Activated naive CD4-positive, alpha-beta T cell treated with Interleukin-2 at 50 U/mL for 16 hours (primary cell): ENCODE measurements at regions not wholly inside any gene's neighbourhood (a gene's known extent, or its start where the extent isn't known, plus 50 kb on each side); places are given as distances from the start of the nearest gene placed in this dataset.

Experiments
- DNase-seq: peaks from one replicate; pipeline ENCODE4 v3.0.0-alpha.2; 2020

- no peak for DNase-seq
Measured at GRCh38 chr20:19930426-19930825, 86.7 kb upstream of the NAA20 start.

DNA sequence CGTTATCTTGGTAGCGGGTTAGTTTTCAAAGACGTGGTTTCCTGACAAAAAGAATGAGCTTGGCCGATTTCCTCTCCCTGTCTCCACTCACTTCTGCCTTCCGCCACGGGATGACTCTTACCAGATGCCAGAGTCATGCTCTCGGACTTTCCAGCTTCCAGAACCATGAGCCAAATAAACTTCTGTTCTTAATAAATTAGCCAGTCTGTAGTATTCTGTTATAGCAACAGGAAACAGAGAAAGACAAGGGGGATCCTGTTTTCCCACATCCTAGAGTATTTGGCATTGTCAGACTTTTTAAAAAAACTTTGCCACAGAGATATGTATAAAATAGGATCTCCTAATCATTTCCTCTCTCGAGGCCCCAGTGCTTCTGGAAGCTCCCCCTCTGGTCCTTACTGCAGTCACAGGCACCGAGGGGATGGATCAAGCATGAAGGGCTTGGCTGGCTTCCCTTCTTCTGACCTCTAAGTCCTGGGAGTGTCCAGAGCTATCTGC, 84.9 kb upstream of the NAA20 start:
- DNase-seq, result no peak

DNA sequence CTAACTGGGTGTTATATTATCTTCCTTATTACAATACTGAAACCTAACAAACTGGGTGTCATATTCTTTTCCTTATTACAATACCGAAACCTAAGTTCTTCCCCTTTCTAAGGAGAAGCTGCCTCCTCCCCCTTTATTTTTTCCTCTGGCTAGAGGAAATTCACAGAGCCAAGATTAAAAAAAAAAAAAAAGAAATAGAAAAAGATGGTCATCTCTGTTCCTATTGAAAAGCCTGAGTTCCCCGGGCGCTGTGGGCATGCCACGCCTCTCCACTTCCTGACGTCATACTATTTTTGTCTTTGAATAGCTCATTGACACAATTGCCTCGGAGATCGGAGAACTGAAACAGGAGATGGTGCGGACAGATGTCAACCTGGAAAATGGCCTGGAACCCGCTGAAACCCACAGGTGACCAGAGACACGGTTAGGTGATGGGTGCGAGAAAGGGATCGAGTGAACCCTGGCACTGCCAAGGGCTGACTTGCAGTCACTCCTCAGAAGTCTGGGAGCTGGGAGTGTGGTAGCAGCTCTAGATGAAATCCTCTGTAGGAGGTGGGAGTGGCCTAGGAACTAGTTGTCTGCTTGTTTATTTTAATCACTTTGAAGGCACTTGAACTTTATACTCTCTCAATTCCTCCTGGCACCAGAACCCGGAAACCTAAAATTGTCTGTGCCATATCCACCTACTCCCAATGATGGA, 82.2 kb upstream of the NAA20 start:
- DNase-seq, result no peak

GRCh38 chr20:19935842-19936241, 81.3 kb upstream of the NAA20 start:
- DNase-seq, result no peak

DNA sequence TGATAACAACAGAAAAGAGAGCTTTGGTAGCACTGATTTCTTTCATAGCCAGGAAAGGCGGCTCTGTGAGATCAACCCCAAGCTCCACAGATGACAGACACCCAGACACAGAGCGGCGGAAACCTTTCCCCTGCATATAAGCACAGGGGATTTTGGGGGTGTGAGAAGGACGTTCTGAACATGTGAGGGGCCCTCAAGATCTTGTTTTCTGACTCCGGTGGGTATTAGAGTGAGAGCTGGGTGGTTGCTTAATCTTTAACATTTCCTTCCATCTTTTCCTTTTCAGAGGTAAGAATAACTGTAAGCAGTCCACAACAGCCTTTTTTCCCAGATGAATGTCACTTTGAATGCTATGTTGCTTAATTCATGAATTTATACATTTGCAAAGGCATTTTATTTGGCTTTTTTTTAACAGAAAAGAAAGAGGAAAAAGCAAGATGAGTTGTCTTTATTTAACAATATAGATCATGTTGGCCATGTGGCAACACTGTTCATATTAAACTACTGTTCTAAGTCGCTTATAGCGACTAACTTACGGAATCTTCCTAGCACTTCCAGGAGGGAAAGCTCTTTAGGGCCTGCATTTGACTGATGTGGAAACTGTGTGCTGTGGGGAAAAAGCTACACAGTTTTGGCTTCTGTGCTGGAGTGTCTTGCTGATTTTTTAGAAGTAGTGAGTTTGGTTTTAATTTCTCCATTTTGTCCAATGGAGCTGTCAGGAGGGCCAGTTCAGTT, 80.5 kb upstream of the NAA20 start:
- DNase-seq, result no peak

- DNase-seq, result peak; percentile 6
Measured at GRCh38 chr20:19937218-19937617, 79.9 kb upstream of the NAA20 start.

- DNase-seq, result peak; percentile 12
Measured at GRCh38 chr20:19937651-19938420, 79.3 kb upstream of the NAA20 start.

DNA sequence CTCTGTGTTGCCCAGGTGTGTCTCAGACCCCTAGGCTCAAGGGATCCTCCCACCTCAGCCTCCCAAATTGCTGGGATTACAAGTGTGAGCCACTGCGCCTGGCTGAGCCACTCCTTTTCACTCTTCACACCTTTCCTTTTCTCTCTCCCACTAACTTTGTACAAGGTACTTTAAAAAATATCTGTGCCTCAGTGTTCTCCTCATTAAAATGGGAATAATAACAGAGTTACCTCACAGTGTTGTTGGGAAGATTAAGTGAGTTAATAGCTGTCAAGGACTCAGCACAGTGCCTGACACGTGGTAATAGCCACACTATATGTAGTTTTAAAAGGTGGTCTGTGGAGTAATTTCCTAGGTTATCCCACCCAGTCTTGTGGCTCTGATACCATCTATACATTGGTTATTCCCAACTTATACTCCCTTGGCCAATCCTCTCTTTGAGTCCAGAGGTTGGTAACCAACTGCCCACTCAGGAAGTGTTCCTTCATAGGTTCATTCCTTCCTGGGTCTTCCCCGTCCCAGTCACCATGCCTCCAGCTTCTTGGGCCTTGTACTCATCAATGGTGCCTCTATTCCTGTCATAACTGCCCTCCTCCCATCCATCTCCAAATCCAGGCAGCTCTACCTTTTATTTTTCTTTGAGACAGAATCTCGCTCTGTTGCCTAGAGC, 78.6 kb upstream of the NAA20 start:
- no peak for DNase-seq

DNA sequence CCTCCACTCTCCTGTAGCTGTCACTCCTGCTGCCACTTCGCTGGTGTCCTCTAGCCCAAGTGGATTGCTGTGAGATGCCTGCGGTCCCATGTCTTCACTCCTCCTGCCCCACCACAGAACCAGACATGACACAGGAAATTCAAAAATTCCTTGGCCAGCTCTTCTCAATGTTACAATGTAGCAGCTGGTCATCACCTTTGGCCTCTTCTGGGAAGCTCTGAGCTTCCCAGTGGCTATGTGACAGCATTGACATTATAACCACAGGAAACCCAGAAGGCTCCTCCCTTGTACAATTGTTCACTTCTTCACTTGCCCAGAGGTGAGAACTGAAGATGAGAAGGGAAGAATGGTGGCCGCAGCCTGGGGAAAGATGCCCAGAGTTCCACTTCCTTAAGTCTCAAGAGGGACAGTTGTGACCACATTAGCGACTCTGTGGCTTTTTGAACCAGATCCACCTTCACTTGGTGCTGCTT, 76.1 kb upstream of the NAA20 start:
- DNase-seq, result no peak

DNA sequence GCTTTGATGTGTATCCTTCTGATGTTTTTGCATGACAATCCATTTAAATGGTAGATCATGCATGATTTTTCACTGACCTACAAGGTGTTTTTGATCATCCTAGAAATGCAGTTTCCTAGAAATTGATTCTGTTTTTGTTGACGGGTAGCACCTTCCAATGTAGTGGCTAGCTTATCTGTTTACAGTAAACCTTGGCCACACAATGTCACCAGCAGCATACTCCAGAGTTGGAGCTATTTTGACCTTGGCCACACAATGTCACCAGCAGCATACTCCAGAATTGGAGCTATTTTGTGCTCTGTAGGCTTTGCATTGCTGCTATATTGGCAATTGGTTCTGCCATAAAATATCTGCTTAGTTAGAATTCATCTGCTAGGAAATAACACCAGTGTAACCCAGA, 74.6 kb upstream of the NAA20 start:
- DNase-seq, result no peak

DNA sequence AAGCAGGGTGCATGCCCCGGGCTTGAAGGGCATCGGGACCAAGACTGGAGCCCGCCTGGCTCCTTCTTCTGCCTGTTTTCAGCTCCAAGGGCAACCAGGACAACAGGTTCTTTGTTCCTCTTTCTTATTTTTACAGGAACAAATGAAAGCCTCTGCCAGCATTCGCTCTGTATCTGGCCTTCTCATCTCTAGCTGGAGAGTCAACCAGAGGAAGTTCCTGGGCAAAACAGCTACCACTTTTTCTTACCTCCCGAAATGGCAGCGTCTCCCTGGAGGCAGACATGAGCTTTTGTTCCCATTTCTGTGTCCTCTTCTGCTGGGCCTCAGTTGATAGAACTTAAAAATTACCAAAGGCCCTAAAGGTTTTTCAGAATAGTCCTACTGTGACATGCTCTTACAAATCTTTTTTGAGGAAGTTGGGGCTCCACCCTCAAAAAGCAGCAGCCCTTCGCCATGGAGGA, 74.1 kb upstream of the NAA20 start:
- no peak for DNase-seq

DNA sequence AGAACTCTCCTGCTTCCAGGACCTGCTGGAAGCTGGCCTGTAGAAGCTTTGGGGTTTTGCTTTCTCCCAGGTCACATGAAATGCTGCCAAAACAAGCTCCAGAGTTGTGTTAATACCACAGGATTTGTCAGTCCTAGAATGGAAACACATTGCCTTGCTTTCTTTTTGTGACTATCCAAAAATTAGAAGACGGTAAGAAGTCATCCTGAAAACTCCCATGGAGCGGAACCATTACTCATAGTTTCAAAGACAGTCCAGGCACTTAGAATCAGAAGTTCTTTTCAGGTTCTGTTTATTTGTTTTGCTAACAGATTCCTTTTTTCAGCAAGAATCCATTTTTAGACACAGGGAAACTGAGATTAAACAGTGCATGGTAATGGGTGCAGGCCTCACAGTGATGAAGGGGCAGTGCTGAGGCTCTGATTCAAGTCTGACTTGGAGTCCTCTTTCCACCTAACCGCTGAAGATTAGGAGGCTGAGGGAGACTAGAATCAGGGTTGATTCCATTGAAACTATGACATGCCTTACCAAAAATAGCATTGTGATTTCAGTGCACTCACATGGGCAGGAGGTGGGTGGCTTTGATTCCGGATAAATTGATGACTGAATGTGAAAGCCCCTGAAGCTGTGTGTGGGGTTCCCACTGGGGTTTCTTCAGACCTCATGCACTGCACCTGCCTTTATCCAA, 72.2 kb upstream of the NAA20 start:
- peak; percentile 31 for DNase-seq

DNA sequence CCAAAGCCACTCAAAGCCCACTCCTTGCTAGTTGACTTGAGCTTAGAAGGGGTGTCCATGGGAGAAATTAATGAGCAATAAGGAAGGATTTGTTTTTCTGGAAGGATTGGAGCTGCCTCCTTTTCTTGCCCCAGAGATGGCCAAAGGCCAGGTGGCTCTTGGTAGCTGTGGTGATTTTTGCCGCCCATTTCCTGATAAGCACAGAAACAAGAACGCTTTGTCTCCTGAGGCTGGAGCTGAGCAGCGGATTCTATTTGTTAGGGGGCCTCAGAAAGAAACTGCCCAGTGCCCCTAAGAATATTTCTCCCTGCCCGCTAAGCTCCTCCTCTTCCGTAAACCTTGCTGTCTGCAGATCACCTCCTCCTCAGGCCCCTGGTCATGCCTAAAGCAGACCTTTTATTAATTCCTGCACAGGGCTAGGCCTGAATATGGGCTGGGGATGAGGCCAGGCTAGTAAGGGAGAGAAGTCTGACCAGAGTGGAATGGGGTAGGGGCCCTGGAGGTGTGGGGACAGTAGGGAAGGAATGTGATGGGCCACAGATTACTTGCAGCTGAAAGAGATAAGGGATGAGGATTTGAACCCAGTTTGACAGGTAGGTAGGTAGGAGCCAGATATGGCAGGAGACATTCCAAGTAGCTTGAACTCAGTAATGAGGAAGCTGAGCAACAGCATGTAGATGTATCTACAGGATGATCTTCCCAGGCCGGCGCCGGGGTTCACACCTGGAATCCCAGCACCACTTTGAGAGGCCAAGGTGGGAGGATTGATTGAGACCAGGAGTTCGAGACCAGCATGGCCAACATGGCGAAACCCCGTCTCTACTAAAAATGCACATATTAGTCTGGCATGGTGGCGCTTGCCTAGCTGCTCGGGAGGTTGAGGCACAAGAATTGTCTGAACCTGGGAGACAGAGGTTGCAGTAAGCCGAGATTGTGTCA, 71.2 kb upstream of the NAA20 start:
- DNase-seq, result no peak

DNA sequence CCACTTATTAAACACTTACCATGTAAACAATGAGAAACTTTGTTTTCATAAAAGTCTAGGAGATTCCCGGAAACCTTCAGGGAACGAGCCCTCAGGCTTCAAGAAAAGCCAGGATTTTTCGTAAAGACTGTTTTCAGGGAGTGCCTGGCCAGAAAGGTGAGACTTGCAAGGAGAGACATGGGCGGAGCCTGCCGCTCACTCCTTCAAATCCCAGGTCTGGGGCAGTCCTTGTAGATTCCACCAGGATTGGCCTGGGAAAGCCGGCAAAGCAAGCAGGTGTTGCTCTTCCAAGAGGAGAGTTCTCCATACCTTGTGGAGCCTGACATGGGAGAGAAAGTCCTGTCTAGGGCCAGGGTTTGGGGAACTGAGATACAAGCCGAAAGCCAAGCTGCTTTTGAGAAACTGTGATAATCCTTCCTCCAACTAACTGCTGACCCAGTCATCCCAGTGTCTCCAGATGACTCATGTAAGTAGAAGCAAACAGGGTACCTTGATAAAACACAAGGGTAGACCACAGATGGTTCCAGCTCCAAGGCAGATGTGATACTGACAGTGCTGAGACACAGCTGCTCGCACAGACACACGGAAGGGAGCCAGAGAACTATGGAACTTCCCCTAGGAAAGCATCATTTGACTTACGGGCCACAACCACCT, 69.4 kb upstream of the NAA20 start:
- no peak for DNase-seq

DNA sequence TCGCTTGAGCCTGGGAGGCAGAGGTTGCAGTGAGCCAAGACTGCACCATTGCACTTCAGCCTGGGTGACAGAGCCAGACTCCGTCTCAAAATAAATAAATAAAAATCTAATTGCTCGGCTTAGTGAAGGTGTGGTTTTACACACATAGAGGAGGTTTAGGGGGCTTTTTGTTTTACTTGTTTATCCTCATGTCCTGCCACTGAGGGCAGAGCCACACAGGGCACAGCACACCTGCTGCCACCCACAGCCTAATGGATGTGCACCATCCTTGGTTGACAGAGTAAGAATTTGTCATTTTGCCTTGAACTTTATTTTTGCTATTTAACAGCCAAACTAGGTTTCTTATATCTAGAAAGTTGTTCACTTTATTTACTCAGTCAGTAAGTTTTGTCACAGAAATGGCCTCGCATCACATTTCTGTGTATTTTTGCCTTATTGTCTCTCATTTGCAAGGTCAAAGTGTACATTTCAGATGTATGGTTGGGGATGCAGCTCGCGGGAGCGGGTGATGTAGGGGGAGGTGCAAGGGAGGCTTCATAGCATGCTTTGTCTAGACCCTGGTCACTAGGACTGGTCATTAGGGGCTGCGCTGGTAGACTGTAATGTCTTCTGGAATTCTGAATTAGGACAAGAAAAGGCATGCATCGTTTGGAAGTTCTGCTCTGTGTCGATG, 67.8 kb upstream of the NAA20 start:
- no peak for DNase-seq

DNA sequence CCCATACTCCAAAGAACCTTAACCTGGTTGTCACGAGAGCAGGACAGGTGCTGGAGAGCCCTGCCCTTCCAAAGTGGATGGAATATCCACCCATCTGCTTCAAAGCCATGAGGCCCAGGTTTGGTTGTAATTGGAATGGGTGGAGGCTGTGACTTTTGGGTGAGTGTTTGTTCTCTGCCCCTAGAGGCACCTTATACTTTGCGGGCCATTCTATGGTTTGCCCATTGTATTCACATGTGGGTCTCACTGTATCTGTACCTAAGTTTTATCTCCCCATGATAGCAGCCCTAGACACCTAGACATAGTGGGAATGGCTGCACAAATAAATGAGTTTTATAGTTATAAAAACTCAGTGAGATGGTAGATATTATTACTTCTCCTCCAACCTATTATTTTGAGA, 67.1 kb upstream of the NAA20 start:
- no peak for DNase-seq

- no peak for DNase-seq
Measured at GRCh38 chr20:19952392-19952791, 64.8 kb upstream of the NAA20 start.

DNA sequence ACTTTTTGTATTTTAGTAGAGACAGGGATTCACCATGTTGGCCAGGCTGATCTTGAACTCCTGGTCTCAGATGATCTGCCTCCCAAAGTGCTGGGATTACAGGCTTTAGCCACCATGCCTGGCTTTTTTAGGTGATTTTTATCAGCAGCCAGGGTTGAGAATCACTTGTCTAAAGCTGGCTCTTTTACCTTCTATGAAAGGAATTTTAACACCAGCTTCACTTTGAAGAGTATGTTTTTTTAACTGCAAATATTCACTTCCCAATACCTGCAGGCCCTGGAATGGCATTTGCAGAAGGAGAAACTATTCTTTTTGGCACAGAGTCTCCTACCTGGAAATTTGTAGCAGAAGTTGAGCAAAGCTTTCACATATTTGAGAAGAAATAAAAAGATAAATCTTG, 63.6 kb upstream of the NAA20 start:
- no peak for DNase-seq

DNA sequence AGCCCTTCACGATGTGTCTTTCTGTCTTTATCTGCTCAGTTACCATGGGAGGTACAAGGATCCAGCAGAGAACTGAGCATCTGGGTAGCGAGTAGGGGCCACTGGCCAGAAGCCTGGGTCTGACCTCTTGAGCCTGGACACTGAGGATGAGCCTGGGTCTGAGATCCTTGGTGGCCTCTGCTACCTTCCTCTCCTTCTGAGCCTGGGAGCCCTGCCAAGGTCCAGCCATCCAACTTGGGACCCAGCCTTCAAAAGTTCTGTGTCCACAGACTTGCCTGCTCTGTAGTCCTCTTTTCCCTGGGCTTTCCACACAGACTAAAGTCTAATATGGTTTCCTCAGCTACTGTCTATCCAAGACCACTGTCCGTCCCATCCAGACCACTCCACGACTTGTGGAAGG, 60.2 kb upstream of the NAA20 start:
- DNase-seq, result no peak

DNA sequence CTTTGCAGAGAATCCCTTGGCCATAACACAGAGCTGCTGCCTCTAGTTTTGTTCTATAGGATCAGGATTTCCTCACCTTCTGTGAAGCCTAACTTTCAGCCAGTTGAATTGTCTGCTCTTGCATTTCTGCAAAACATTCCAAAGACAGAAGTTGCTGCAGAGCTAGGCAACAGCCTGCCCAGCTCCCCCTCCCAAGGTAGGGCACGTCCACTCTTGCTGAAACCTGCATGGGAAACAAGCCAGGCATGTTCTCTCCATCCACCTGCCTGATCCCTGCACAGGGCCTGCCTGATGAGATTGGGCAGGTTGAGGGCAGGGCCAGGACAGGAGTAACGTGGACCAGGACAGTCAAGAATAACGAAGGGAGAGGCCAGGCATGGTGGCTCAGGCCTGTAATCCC, 58.9 kb upstream of the NAA20 start:
- DNase-seq, result no peak
